Raji (cell line): ENCODE measurements at regions not wholly inside any gene's neighbourhood (a gene's known extent, or its start where the extent isn't known, plus 50 kb on each side); places are given as distances from the start of the nearest gene placed in this dataset.

Experiments used
- POLR2A ChIP-seq: IDR thresholded peaks from 2 replicates; pipeline ENCODE4 v1.6.1; 2011; ENCODE audit warnings: low read depth, low read length, control low read depth; ENCODE audit not compliant: insufficient read depth

- TF ChIP-seq POLR2A = no peak
Observed at GRCh38 chr9:79492092-79493009, 79.4 kb upstream of the TLE4 start.

- TF ChIP-seq POLR2A = no peak
Observed at GRCh38 chr9:79501546-79501945, 70.2 kb upstream of the TLE4 start.

GRCh38 chr9:79507801-79508200 is 64.0 kb upstream of the TLE4 start:
- TF ChIP-seq POLR2A = no peak

GRCh38 chr9:79512251-79512650 is 59.5 kb upstream of the TLE4 start:
- TF ChIP-seq POLR2A = no peak
